Upper lobe of left lung (tissue), 4 donors: ENCODE measurements at regions not wholly inside any gene's neighbourhood (a gene's known extent, or its start where the extent isn't known, plus 50 kb on each side); places are given as distances from the start of the nearest gene placed in this dataset.
"Not testable (repeated sequence)": the region's sequence is repeated elsewhere in the genome, so short reads cannot be mapped to it uniquely, and the experiment has no call there.

Experiments used
- CTCF ChIP-seq, 6 experiments: fragments of 450-650 bp in 4 of 6; fragments of 200-600 bp in 2 of 6; sonication (generic) in 2 of 6; IDR thresholded peaks; one replicate each; pipeline ENCODE4 v1.5.1; 2016 to 2019; ENCODE audit warnings: antibody characterized with exemption in 6 of 6
- POLR2AphosphoS5 ChIP-seq, 2 donors: sonication (generic); formaldehyde crosslinking; IDR thresholded peaks; one replicate each; pipeline ENCODE4 v1.5.1; 2017; ENCODE audit warnings: antibody characterized with exemption in 2 of 2

GRCh38 chr6:78665819-78666218 lies 201.5 kb upstream of the IRAK1BP1 start:
- not testable (repeated sequence) for TF ChIP-seq CTCF, POLR2AphosphoS5 (IDR thresholded peaks at IDR 0.05)
